UCSD-AML1 (cell line): ENCODE measurements at regions not wholly inside any gene's neighbourhood (a gene's known extent, or its start where the extent isn't known, plus 50 kb on each side); places are given as distances from the start of the nearest gene placed in this dataset.

Experiments
- DNase-seq: peaks from one replicate; lab custom pipeline; 2025; ENCODE audit not compliant: unreplicated experiment; lab: John Stamatoyannopoulos, UW

DNA sequence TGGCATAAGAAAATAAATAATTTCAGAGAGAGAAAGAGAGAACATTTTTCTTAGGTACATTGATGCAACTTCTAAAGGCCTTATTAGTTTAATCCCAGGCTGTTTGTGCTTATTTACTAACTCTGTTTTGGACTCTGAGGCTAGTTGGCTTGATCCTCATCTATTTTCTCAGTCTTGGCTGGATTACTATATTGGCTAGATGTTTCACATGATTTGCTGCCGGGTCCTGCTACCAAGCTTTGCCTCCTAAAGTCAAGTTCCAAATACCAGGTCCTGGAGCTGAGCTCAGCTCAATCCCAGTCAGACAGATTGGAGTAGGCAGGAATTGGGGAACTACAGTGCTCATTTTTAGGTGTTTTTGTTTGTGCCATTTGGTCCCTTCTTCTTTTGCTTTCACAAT lies 340.8 kb downstream of the BCAT1 start:
- no peak for DNase-seq

DNA sequence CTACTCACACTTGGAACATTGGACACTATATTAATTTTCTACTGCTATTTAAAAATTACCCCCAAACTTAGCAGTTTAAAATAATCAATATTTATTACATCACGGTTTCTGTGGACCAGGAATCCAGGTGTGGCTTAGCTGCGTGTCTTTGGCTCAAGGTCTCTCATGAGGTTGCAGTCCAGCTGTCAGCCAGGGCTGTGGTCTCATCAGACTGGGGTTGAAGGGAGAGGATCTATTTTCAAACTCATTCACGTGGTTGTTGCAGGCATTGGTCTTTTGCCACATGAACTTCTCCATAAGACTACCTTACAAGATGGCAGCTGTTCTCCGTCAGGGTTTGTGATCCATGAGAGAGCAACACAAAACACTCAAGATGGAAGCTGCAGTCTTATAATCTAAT lies 343.0 kb downstream of the BCAT1 start:
- no peak for DNase-seq

DNA sequence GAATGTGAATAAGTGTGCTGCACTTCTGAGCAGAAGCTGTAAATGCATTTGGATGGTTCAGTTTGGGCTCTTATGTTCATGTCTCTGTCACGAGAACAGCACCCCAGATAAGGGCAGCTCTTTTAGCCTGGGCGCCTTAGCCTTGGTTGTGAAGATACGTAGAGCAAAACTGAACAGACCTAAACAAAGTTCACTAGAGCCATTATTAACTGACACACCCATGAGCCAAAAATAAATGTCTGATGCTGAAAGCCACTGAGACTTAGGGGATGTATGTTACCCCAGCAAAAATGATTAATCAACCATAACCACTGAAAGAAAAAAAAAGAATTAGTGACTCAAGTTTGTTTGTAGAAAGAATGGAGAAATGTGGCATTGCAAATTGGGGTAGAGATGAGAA lies 343.4 kb downstream of the BCAT1 start:
- no peak for DNase-seq

DNA sequence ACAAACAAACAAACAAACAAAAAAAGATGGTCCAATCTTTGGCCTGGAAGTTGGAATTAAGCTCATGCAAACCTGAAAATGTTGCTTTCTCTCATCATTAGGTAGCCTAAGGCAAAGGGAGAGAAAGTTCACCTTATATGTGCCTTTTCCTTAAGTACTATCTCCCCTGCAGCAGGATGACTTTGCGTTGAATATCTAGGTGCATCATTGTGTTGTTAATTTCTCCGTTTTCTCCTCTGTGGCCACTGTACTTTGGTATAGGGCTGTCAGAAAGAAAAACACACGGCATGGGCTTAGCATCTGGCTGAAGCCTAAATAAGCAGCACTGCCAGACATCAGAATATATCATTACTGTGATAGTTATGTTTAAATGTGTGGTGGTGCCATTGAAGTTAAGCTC lies 345.5 kb downstream of the BCAT1 start:
- no peak for DNase-seq

DNA sequence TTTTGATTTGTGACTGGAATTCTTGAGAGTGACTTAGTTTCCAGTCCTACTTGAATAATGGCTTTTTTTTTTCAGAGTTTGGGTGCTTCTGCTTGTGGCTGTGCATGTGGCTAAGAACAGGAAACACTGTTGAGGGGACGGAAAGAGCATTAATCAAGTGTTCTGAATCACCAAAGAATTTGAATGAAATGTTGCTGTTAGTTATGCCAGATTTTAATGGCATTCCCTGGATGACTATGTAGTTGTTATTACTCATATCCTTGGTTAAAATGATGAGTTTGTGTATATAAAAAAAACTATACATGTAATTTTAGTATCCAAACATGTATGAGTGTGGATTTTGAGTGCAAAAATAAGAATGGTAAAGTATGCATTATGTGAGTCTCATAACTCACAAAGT lies 347.9 kb downstream of the BCAT1 start:
- DNase-seq = no peak

DNA sequence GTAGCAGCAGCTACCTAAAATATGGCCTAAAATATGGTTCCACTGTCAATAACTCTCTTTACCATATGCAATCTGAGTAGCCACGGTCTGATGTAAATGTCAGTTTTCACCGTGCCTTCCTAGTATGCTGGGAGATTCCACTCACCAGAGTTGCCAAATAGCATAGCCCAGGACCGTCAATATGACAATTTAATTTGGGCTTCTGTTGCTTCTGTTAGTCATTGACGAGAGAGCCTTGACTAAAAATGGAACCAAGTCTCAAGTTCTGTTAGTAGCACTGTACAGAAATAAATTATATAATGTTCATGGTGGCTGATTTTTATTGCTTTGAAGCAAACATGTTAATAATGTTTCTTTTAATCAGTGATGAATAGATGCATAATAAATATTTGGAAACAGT lies 348.4 kb downstream of the BCAT1 start:
- DNase-seq = no peak

DNA sequence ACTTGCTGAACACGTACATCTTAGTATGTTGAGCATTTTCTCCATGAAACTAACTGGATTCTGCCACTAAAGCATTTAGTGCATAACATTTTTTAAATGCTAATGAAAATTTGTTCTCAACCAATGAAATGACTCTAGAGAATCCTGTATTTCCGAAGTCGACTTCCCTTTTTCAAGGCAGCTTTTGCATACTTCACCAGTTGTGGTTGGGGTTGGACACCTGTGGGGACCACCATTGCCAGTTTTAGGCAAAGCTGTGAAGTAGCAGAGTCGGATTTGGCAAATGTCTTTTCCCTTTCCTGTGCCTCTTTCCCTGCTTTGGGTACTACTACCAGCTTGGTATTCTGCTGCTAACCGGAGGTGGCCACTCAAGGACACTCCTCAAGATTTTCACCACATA lies 349.2 kb downstream of the BCAT1 start:
- no peak for DNase-seq

DNA sequence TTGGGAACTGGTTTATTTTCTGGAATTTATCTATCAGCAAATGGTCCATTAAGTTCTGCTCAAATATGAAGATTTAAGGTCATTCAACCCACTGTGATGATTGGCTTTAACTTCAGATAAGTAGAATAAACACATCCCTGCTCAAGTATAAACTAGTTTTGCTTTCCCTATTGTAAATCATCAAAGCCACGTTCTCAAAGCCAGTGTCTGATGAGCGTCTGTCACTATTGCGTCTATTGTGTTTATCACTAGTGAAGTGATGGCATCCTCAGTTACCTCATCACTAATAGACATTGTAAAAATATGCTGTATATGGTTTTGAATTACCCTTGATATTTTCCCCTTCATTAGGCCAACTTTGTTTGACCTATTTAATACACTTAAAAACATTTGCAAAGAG lies 351.3 kb downstream of the BCAT1 start:
- no peak for DNase-seq

DNA sequence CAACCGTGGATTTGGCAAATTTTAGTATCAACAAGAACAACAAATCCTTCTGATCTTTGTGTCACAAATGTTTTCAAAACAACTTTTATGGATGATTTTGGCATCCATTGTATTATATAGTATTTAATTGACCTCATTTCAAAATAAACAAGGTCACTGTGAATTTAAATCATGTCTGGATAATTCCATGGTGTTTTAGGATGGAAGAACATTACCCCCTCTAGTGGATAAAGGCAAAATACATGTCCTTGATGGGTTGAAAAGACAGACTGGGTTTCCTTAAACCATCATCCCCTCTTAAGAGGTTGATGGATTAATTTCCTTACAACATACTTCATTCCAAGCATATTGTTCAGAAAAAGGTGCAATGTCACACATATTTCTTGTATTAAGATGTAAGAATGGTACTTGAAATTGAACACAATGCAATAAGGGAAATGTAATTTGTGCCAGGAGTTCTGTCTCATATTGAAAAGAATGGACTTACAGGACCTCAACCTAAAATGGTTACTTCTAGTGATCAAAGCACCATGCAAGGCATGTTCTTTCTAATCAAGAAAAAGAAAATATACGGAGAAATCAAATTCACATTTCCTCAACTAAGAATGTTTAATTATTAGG lies 352.0 kb downstream of the BCAT1 start:
- DNase-seq = no peak

DNA sequence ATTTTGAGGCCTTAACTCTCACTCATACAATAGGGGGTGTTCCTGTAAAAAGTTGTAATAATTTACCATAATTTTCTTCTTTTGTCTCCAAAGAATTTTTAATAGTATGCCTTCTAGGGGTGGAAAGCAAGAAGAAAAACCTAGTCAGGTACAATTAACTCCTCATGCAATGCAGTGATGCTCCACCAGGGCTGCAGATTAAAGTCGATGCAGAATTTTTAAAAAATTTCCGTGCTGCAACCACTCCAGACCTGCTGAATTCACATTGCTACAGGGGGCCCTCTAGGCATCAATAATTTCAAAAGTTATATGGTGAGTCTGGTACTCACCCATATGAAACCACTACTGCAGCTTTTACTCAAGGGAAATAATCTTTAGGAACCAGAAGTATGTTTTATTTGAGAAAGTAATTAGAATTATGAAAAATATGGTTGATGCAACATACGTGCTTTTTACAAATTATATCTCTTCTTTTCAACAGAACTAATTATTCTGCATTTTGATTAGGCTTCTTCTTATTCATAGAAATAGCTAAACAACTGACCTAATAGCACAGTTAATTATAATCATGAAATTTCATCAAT lies 353.2 kb downstream of the BCAT1 start:
- DNase-seq = no peak

DNA sequence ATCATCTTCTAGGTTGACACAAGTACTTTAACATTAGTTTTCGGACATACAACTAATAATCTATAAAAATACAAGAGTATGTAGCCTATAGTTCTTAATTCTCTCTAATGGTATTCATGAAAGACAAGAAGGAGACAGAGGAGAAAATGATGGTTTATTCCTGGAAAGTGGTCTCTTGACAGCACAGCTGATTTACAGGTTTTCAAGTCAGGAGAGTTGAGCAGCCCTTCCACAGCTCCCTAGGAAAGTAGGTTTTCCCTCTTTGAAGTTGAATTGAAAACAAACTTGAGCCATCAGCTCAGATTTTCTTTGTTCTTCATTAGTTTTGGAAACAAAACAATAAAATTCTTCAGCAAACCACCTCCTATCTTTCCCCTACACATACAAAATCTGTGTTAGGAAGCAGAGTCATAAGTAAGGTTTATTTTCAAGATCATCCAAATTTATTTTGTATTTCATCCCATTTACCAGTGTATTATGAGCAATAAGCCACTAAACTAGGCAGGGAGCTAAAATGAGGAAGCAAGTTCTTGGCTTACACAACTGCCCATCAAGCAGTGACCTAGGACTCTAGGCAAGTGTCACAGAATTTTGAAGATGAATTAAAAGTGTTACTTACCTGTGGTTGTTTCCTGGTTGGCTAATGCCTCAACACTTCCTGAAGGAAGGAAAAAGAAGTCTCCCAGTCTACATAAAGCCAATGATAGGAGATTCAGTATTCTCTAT lies 357.0 kb downstream of the BCAT1 start:
- DNase-seq = no peak

DNA sequence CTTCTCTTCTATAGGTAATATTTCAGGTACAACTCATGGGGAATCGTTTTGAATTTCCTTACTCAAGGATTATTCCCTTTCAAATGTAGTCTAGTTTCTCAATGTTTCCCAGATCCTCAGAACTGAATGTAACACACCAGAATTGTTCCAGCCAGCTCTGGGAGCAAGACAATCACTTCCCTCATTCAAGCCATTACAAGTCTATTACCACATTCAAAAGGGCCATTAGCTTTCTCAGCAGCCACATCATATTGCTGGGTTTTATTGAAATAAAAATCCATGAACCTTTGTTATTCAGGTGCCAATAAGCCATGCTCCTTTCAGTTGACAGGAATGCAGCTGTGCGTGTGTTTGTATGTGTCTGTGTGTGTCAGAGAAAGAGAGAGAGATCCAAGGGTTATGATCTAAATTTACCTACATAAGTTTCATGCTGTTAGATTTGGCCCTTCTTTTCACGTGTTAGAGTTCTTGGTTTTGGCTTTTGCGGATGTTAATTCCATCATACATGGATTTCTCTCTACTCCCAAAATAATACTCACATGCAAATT lies 357.7 kb downstream of the BCAT1 start:
- no peak for DNase-seq

DNA sequence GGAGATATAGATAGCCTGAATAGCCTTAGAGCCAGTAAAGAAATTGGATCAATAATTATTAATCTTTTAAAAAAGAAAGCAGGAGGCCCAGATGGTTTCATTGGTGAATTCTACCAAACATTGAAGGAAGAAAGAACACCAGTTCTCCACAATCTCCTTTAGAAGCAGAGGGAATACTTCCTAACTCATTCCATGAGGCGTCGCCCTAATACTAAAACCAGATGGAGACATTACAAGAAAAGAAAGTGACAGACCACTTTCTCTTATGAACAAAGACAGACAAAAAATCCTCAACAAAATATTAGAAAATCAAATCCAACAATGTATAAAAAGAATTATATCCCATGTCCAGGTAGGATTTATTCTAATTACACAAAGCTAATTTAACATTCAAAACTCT lies 362.6 kb downstream of the BCAT1 start:
- no peak for DNase-seq

DNA sequence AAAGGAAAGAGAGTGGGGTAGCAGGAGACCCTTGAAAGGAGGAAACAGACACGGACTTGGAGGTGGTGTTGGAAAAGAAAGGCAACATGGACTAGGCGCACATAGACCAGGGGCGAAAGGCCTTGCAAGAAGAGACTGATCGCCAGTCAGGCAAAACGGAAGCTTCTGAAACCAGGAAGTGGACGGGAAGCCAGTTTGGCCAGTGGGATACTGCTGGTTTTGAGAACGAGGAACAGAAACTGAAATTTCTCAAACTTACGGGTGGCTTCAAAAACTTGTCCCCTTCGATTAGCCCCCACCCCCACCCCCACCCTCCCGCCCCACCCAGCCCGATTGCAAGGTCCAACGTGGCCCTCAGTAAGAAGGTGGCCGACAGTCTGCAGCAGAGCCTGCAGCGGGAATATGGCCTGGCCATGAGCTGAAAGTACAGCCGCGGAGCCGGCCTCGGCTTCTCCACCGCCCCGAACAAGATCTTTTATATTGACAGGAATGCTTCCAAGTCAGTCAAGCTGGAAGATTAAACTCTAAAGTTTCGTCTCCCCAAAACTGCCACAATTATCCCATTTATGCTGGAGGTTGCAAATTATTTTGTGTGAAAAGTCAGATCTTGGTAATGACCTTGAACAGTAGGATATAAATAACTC lies 364.7 kb downstream of the BCAT1 start:
- no peak for DNase-seq

DNA sequence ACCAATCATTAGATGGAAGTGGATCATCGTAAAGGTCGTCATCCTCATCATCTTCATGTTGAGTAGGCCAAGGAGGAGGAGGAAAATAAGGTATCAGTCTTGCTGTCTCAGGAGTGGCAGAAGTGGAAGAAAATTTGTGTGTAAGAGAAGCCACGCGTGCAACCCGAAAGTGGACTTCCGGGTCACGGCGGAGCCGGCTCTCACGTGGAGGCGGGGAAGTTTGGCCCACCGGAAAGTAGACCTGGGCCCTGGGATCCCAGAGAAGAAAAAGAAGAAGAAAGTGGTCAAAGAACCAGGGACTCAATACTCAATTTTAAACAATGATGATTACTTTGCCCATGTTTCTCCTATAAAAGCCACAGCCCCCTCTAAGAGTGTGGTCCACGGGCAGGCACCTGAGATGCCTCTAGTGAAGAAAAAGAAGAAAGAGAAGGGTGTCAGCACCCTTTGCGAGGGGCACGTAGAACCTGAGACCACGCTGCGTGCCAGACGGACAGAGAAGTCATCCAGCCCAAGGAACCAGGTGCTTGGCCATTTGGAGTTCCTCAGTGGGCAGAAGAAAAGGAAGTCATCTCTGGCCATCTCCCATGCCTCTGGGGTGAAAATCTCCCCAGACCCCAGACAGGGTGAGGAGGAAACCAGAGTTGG lies 365.8 kb downstream of the BCAT1 start:
- DNase-seq = no peak

DNA sequence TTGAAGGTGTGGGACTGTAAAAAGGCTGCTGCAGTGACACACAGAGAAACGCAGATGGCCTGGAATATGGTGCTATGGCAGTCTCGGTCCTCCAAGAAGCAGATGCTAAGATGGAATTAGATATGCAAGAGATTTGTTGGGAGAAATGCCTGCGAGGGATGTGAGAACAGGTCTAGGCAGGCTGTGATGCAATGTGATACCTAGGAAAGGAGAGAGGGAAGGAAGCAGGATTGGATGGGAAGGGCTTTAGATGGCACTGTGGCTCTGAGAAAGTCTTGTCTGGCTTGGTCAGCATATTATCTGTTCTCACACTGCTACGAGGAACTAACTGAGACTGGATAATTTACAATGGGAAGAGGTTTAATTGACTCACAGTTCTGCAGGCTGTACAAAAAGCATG lies 374.4 kb downstream of the BCAT1 start:
- DNase-seq = no peak

DNA sequence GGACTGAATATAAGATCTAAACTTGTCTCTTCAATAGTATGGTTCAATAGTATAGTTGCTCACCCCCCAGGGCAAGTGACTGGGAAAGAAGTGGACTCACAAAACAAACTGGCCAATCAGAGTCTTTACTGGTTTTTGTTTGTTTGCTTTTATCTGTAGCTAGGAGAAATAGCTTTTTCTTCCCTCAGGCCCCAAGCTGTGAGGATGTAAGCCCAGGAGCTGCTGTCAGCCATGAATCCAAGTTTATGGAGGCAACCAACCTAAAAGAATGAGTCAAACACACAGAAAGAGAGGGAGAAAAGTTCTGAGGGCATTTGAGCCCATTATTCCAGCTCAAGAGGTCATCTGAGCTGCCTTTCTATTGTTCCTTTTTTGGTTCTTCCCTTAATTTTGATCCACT lies 375.3 kb downstream of the BCAT1 start:
- DNase-seq = no peak

DNA sequence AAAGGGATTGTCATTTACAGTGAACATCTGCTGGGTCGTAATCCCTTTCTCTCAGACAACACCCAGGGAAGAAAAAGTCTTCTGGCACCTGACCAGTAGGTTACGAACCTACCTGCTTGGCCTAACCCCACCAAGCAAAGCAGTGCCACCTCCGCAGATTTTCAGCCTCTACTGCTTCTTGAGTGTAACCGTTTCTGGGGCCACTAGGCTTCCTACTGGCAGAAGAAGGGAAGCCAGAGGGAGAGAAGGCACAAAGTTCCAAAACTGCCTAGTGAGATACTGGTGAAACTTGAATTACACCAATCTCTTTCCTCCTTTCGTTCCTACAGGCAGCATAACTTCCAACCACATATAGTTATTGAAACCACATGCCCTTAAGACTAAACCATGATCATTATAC lies 383.6 kb downstream of the BCAT1 start:
- DNase-seq = no peak

DNA sequence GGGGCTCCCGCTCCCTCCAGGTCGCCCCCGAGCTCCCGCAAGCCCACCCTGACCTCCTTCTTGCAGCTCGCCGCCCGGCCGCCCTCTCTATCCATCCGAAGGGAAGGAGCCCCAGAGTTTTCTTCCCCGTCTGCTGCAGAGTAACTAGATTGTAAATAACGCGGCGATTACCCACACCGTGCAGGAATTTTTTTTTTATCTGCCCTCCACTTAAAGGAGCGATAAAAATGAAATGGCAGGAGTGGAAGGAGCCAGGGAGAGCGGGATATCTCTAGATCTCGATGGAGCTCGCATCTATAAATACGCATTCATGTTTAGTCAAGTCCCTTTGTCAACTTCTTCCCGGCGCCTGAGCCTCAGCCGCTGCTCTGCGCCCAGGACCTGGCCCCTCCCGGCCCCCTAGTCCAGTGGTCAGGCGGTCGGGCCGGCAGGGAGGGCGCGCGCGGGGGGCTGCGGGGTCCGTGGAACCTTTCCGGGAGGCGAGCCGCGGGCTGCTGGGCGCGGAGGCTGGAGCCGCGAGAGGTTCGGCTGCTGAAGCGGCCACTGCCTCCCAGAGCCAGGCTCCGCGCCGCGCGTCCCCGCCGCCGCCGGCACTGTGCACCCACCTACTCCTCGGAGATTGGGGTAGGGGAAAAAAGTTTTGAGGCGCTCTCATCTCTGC lies 386.0 kb downstream of the BCAT1 start:
- no peak for DNase-seq

DNA sequence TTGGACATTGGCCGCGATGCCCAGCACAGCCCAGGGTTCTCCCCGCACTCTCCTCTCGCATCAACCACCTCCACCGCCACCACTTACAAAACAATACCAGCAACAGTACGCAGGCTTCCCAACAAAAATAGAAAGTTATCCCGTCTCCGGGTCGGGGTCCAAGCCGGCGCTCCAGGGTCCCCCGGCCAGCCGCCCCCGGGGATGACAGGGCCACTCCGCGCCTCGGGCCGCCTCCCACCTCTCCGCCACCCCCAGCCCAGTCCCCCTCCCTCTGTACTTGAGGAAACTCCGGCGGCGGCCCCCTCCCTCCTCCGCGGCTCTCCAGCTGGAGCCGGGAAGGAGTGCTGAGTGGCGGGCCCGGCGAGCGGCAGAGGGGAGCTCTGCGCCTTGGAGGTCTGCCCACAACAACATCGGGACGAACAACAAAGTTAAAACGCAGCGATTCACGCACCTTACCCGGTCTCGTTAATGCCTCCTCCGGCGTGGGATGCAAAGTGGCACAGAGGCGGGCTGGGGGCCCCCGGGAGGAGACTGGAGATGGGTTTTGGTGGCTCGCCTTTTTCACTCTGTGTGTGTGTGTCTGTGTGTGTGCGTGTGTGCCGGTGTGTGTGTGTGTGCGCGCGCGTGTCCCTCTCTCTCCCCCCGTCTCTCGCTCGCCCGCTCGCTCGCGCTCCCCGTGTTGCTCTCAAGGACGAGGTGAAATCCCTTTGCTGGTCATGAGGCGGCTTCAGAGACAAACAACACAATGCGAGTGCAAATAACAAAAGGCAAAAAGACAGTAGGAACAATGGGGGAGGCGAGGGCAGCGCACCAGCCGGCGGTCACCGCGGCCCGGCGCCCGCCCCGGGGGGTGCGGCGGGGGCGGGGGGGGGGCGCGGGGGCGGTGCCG lies 386.8 kb downstream of the BCAT1 start:
- DNase-seq = no peak
